ENCODE measurements at regions not wholly inside any gene's neighbourhood (a gene's known extent, or its start where the extent isn't known, plus 50 kb on each side); places are given as distances from the start of the nearest gene placed in this dataset.

GRCh38 chr6:112801468-112802080 is 454.4 kb downstream of the RFPL4B start:
- DNase-seq (ENCODE audit: low read depth), result no peak

- no peak for DNase-seq (ENCODE audit: low read depth)
Measured at GRCh38 chr6:112802144-112802543, 455.0 kb downstream of the RFPL4B start.

GRCh38 chr6:112804638-112805330 is 457.7 kb downstream of the RFPL4B start:
- no peak for DNase-seq (ENCODE audit: low read depth)

- no peak for DNase-seq (ENCODE audit: low read depth)
Measured at GRCh38 chr6:112806163-112806865, 459.2 kb downstream of the RFPL4B start.

DNA sequence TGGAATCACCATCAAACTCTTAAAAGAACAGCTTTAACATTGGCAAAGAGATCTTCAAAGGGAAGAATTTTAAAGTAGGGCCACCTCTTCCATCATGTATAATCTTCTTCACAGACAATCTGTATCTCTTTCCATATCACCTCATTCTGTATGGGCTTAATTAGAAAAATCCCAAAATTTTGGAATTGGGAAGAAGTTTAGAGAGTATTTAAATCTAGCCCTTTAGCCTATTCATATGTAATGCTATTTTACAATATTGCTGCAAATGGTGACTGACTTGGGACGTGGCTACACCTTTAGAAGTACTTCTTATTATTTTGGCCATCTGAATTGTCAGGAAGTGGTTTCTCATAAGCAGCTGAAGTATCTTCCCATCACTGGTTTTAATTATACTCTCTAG is 474.3 kb downstream of the RFPL4B start:
- DNase-seq (ENCODE audit: low read depth), result no peak

DNA sequence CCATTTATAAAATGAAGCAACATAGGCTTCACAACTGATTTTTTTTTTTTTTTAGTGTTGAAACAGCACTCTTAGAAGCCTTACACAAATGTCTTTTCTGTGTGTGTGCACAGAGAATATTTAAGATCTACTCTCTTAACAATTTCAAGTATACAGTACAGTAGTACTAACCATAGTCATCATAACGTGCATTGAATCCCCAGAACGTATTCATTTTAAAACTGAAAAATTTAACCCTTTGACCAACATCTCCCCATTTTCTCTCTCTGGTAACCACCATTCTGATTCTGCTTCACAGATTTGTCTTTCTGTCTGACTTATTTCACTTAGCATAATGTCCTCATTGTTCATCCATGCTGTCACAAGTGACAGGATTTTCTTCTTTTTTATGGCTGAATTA is 475.6 kb downstream of the RFPL4B start:
- no peak for DNase-seq (ENCODE audit: low read depth)

DNA sequence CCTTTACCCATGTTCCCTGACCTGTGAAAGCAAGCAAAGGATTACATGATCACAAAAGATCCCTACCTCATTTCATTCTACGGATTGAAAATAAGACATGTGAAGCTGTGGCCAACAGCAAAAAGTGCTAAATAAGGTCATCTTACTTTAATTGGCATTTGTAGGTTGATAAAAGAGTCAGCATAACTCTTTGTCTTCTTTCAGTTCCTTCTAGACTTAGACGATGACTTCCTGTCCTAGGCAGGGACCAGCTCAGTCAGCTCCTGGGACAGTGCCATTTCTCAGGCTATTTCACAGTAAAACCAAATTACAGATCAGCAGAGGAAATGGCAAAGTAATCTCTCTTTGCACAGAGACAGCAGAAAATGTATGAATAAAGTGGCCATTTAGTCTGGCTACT is 480.7 kb downstream of the RFPL4B start:
- DNase-seq (ENCODE audit: low read depth), result no peak

DNA sequence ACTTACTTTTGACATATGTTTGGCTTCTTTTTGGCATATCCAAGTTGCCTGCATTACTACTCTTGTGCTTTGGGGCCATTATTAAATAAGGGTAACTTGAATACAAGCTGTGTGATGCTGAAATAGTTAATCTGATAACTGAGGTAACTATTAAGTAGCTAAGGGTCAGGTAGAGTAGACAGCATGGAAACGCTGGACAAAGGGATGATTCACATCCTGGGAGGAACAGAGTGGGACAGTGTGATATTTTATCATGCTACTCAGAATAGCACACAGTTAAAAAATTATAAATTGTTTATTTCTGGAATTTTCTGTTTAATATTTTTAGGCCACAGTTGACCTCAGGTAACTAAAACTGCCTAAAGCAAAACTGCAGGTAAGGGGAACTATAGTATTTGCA is 483.9 kb downstream of the RFPL4B start:
- no peak for DNase-seq (ENCODE audit: low read depth)

DNA sequence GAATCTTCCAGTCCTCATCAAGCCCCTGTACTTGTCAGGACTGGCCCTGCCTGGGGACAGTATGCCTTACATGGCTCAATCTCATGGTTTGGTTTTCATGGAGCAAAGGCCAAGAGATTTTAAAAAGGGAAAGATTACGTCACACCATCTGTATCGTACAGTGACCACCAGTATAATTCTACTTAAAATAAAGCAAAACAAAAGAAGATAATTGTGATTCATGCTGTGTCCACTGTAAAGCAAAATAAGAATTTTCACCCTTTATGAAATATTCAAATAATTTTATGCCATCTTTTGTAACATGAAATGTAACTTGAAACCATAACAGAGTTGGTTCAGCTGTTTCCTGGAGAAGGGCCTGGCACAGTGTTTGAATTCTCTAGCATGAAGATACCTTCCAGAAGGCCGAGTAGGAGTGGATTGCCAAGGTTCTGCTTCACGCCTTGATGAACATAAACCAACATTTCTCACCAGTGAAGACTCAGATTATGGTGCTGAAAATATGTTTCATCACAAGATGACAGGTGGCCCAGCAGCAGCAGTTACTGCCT is 486.5 kb downstream of the RFPL4B start:
- DNase-seq (ENCODE audit: low read depth), result no peak

DNA sequence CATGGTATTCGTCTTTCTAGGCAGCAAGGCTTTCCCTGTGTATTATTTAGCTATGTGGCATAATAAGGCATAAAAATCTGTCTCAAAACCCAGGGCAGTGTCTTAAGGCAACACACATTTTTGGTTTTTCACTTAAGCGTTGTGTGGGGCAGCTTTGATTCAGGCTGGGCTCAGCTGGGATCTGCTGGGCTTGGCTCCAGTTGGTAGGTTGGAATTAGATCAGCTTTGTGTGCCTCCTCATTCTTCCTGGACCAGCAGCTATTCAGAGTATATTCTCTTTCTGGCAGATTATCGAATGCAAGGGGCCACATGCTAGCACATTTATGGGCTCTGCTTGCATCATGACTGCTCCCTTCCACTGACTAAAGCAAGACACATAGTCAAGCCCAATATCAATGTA is 487.9 kb downstream of the RFPL4B start:
- DNase-seq (ENCODE audit: low read depth), result no peak

GRCh38 chr6:112839525-112839961 is 492.4 kb downstream of the RFPL4B start:
- no peak for DNase-seq (ENCODE audit: low read depth)

DNA sequence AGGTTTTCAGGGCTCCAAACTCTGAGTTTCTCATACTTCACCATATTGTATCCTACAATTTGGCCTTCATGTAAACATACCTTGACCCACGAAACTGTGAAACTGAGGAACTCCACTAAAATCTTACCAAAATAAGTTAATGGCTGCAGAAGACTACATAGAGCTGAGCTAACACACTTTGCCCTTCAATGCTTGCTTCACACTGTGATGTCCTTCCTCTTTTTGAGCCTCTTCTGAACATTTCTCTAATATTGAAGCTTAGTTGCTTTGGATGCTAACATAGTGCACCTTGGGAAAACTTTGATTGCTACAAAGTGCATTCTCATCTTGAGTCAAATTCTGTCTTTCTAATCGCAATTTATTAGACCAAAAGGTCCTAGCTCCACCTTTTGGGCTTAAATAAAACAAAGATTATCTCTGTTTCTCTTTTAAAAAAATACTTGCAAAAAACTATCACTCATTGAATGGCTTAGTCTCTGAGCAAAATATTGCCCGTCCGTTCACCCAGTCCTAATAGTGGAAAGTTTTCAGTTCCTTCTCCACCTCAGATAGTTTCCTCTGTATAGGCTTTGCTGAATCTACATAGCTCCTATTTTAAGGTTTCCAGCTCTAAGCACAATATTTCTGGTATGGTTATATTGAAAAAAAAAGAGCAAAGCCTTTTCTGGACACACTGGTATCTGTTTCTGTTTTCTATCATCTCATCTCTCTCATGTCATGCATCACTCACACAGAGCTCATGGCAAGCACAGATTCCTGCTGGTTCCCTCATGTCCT is 494.6 kb downstream of the RFPL4B start:
- DNase-seq (ENCODE audit: low read depth), result no peak

DNA sequence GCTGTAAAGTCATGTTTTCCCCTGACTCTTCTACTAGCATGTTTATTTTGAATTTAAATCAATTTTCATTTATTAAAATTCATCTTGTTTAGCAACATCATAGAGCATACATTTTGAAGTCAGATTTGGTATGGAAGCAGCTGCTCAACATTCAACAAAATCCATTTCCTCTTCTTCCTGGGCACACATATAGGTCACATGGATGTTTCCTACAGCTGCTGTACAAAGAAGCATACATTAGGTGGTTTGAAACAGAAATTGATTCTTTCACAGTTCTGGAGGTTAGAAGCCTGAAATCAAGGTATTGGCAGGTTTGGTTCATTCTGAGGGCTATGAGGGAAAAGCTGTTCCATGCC is 495.2 kb downstream of the RFPL4B start:
- DNase-seq (ENCODE audit: low read depth), result no peak

GRCh38 chr6:112846681-112847080 is 499.6 kb downstream of the RFPL4B start:
- no peak for DNase-seq (ENCODE audit: low read depth)

GRCh38 chr6:112851146-112851545 is 504.0 kb downstream of the RFPL4B start:
- no peak for DNase-seq (ENCODE audit: low read depth)

DNA sequence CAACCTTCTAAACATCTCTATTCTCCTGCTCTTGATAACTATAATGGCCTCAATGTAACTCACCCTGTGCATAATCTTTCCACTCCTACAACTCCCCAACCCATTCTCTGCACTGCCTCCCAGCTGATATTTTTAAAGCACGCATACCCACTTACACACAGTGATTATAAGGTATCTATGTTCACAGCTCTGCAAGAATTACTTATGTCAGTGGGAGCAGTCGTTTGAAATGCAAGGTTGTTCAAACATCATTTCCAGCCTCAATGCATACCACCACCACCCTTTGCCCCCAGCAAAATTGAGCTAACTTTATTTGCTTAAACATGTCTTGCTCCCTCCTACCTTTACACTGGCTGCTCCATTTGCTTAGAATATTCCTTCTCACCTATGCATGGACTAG is 506.0 kb downstream of the RFPL4B start:
- DNase-seq (ENCODE audit: low read depth), result no peak

DNA sequence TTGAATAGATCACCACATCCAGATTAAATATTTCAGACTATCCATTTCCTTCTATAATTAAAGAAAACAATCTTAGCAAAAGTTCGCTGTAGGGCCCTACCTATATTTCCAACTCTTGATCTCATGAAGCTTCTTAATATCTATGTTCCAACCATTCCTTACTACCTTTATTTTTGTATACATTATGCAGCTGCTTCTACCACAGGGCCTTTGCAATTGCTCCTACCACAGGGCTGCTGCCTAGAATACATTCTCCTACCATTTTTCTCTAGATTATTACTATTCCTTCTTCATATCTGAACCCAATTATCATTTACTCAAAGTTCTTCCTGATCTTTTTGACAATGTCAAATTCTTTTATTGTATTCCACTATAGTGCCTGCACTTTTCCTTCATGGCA is 516.6 kb downstream of the RFPL4B start:
- DNase-seq (ENCODE audit: low read depth), result no peak

DNA sequence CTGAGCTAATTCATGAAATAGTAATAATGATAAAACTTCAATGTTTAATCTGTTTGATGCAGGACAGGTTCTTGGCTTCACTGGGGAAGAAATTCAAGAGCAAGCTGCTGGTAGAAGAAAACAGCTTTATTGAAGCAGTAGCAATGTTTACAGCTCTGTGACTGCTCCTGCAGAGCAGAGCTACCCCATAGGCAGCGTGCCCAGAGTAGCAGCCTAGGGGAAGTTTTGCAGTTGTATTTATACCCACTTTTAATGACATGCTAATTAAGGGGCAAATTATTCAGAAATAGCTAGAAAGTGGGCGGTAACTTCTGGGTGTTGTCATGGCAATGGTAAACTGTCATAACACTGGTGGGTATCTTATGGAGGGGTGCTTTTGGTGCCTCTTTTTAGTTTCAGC is 518.0 kb downstream of the RFPL4B start:
- no peak for DNase-seq (ENCODE audit: low read depth)

DNA sequence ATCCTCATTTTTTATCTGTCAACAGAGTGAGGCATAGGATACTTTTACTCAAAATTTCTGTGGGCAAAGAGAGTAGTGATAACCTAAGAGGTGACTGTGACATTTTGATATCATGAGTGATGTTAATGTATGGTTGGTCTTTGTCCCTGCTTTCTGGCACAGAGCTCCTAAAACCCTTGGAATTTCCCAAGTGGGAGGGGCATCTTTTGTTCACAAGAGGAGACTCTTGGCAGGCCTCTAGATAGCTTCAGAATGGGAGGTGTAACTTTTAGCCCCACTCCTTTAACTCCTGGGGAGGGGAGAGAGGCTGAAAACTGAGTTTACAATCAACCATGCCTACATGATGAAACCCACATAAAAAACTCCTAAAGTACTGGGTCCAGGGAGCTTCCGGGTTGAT is 527.8 kb downstream of the RFPL4B start:
- DNase-seq (ENCODE audit: low read depth), result no peak

DNA sequence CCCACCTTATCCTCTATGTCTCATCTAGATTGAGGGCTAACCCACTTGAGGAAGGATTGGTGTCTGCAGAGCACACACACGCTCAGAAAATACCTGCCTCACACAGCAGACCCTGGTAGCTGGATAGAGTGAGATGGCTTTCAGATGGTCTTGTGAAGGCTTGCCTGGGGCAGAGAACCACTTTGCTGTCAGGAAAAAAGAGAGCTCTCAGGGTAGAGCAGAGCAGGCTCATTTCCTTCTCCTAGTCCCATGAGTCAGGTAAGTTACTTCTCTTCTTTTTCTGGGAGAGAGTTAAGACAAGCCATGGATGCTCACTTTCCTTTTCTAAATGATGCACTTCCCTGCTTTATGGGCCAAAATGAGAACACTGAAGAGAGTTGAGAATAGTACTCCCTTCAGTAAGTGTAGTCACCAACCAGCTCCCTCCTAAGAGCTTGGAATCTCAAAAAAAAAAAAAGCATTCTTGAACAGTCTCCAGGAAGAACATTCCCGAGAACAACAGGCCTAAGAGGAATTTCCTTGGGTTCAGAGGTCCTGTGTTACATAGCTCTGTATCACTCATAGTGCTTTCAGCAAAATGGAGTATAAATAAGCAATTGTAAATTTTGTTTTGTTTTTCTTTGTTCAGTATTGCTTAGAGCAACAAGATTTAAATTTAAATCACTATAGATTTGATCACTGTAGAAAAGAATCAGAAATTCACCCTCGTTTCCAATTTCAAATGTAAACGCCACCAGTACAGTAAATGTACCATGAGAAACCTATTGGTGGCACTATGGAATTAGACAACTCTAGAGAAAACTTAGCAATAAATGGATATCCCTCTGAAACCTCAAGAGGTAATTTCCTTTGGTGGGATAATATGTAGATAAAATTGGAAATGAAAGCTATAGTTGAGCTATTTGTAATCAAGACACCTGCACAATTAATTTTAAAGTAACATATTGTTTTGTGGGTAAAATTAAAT is 530.3 kb downstream of the RFPL4B start:
- no peak for DNase-seq (ENCODE audit: low read depth)

DNA sequence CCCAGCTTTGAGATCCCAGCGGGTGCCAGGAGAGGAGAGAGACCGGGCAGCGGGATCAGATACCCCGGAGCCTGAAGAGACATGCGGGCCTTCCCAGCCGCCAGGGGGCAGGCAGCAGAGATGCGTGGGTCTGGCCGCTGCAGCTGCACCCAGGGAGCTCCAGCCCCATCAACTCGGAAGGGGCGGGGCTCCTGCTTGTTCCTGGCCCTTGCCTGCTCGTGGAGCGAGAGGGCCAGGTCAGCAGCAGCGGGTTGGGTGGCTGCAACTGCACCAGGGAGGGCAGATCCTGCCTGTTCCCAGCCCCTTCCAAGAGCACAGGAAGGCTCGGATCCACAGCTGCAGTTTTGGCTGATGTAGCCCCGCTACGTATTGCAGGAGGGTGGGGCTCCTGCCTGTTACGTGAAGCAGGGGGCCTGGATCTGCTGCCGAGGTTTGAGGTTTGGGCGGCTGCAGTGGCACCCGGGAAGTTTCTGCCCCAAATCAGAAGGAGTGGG is 532.8 kb downstream of the RFPL4B start:
- DNase-seq (ENCODE audit: low read depth), result no peak
